GM23338 (cell line): ENCODE measurements at regions not wholly inside any gene's neighbourhood (a gene's known extent, or its start where the extent isn't known, plus 50 kb on each side); places are given as distances from the start of the nearest gene placed in this dataset.

Experiments
- ATAC-seq: fragments of 200-7000 bp; cut with Tn5 transposase; 3 replicates; pipeline ENCODE4 v1.9.1; 2020
- DNase-seq: peaks from one replicate; pipeline ENCODE4 v3.0.0-alpha.2; 2015; ENCODE audit warnings: low spot score
- H2AFZ ChIP-seq: fragments of 200-600 bp; sonication (generic); 2 replicates; pipeline ENCODE4 v1.8.0; 2016; ENCODE audit warnings: antibody characterized with exemption, mild to moderate bottlenecking, moderate library complexity
- H3F3A ChIP-seq: fragments of 200-600 bp; sonication (generic); replicated peaks from 2 replicates; pipeline ENCODE4 v1.8.0; 2017; ENCODE audit warnings: antibody characterized with exemption, mixed run types, low read depth
- H3K27ac ChIP-seq: fragments of 200-600 bp; sonication (generic); 2 replicates; pipeline ENCODE4 v1.6.1; 2016; ENCODE audit warnings: low read depth
- H3K27me3 ChIP-seq: fragments of 200-600 bp; sonication (generic); 2 replicates; pipeline ENCODE4 v1.8.0; 2016; ENCODE audit warnings: mild to moderate bottlenecking, mixed run types, moderate library complexity; ENCODE audit not compliant: insufficient read depth
- H3K36me3 ChIP-seq: fragments of 200-600 bp; sonication (generic); 2 replicates; pipeline ENCODE4 v1.8.0; 2016; ENCODE audit warnings: mild to moderate bottlenecking; ENCODE audit not compliant: insufficient read depth
- H3K4me1 ChIP-seq: fragments of 200-600 bp; sonication (generic); 2 replicates; pipeline ENCODE4 v1.8.0; 2016; ENCODE audit warnings: mild to moderate bottlenecking, moderate library complexity; ENCODE audit not compliant: insufficient read depth
- H3K4me2 ChIP-seq: fragments of 200-600 bp; sonication (generic); 2 replicates; pipeline ENCODE4 v1.7.1; 2017; ENCODE audit warnings: mixed run types
- H3K4me3 ChIP-seq: fragments of 200-600 bp; sonication (generic); 2 replicates; pipeline ENCODE4 v1.6.1; 2016; ENCODE audit warnings: mixed run types
- H3K79me2 ChIP-seq: fragments of 200-600 bp; sonication (generic); replicated peaks from 2 replicates; pipeline ENCODE4 v1.8.0; 2017; ENCODE audit warnings: mild to moderate bottlenecking; ENCODE audit not compliant: insufficient read depth
- H3K9me2 ChIP-seq: fragments of 200-600 bp; sonication (generic); 2 replicates; pipeline ENCODE4 v1.8.0; 2017; ENCODE audit not compliant: insufficient read depth
- H4K20me1 ChIP-seq: fragments of 200-600 bp; sonication (generic); replicated peaks from 2 replicates; pipeline ENCODE4 v1.8.0; 2017; ENCODE audit warnings: mild to moderate bottlenecking; ENCODE audit not compliant: insufficient read depth
- H3K27ac Mint-ChIP-seq: 2 replicates; pipeline ENCODE4 v1.8.0; 2020; ENCODE audit warnings: inconsistent platforms, mild to moderate bottlenecking, moderate library complexity, mixed read lengths
- H3K27me3 Mint-ChIP-seq: 3 replicates; pipeline ENCODE4 v1.8.0; 2022; ENCODE audit warnings: low read depth, mild to moderate bottlenecking, moderate library complexity, mixed read lengths, inconsistent platforms; ENCODE audit not compliant: insufficient read depth, poor library complexity
- H3K36me3 Mint-ChIP-seq: 3 replicates; pipeline ENCODE4 v1.8.0; 2021; ENCODE audit warnings: low read depth, mild to moderate bottlenecking, inconsistent platforms, moderate library complexity, mixed read lengths
- H3K4me1 Mint-ChIP-seq: 3 replicates; pipeline ENCODE4 v1.8.0; 2020; ENCODE audit warnings: mild to moderate bottlenecking, inconsistent platforms, mixed read lengths
- H3K4me3 Mint-ChIP-seq: 3 replicates; pipeline ENCODE4 v1.8.0; 2021; ENCODE audit warnings: moderate library complexity, mild to moderate bottlenecking, inconsistent platforms, mixed read lengths
- H3K9me3 Mint-ChIP-seq: 3 replicates; pipeline ENCODE4 v1.8.0; 2020; ENCODE audit warnings: moderate library complexity, mild to moderate bottlenecking, inconsistent platforms, mixed read lengths
- CREB1 ChIP-seq: fragments of 250-450 bp; sonication (Bioruptor Pico); IDR thresholded peaks from 2 replicates; pipeline ENCODE4 v1.5.0; 2020; ENCODE audit warnings: low read depth, mild to moderate bottlenecking, moderate library complexity
- CTCF ChIP-seq, 2 experiments: fragments of 200-600 bp in 1 of 2; sonication (generic) in 1 of 2; conservative IDR thresholded peaks; 2 replicates each; pipeline versions ENCODE4 v1.5.1 to v1.6.1; 2016 to 2017; ENCODE audit warnings: antibody characterized with exemption in 2 of 2, low read depth in 2 of 2, mild to moderate bottlenecking in 2 of 2, moderate library complexity in 1 of 2
- ETS1 ChIP-seq: IDR thresholded peaks from 2 replicates; pipeline ENCODE4 v1.6.1; 2016; ENCODE audit warnings: antibody characterized with exemption
- EZH2 ChIP-seq: fragments of 200-600 bp; sonication (generic); IDR thresholded peaks from one replicate; pipeline ENCODE4 v1.8.0; 2017; ENCODE audit warnings: antibody characterized with exemption, mild to moderate bottlenecking, low read depth; ENCODE audit not compliant: unreplicated experiment
- EZH2phosphoT487 ChIP-seq: fragments of 200-600 bp; sonication (generic); IDR thresholded peaks from one replicate; pipeline ENCODE4 v1.8.1; 2018; ENCODE audit warnings: antibody characterized with exemption; ENCODE audit not compliant: unreplicated experiment
- JUNB ChIP-seq: IDR thresholded peaks from one replicate; pipeline ENCODE4 v1.6.1; 2016; ENCODE audit warnings: antibody characterized with exemption; ENCODE audit not compliant: unreplicated experiment
- NANOG ChIP-seq: IDR thresholded peaks from 2 replicates; pipeline ENCODE4 v1.6.1; 2016; ENCODE audit warnings: antibody characterized with exemption, borderline replicate concordance
- POLR2AphosphoS5 ChIP-seq: IDR thresholded peaks from 2 replicates; pipeline ENCODE4 v1.6.1; 2016; ENCODE audit warnings: antibody characterized with exemption, low read depth
- REST ChIP-seq: IDR thresholded peaks from one replicate; pipeline ENCODE4 v1.6.1; 2018; ENCODE audit warnings: antibody characterized with exemption; ENCODE audit not compliant: unreplicated experiment
- STAT1 ChIP-seq: IDR thresholded peaks from one replicate; pipeline ENCODE4 v1.6.1; 2016; ENCODE audit warnings: antibody characterized with exemption; ENCODE audit not compliant: unreplicated experiment
- ZNF114 ChIP-seq: fragments of 250-450 bp; sonication (Bioruptor Pico); IDR thresholded peaks from 2 replicates; pipeline ENCODE4 v1.5.0; 2020; ENCODE audit warnings: mild to moderate bottlenecking, moderate library complexity
- ZNF331 ChIP-seq: fragments of 250-450 bp; sonication (Bioruptor Pico); IDR thresholded peaks from 2 replicates; pipeline ENCODE4 v1.5.0; 2020; ENCODE audit warnings: low read depth, mild to moderate bottlenecking, moderate library complexity
- TF ChIP-seq, protein P1 (sequence below): fragments of 250-450 bp; sonication (Bioruptor Pico); IDR thresholded peaks from 2 replicates; pipeline ENCODE4 v1.5.0; 2020; ENCODE audit warnings: mild to moderate bottlenecking, moderate library complexity

DNA sequence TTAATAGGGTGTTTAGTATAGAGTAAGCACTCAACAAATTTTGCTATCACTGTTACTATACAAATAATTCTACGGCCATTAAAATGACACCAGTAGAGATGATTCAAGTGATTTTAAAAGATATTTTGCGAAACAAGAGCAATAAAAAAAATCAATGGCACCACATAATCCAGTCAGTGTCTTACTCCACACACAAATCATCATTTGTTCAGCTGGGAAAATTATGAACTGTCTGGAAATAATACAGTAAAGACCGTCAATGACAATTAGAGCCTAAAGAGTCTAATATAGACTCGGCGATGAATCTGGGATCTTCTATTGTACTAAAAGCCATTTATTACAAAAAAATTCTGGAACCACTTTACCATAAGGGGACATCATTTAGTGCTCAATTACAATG is 270.5 kb downstream of the ARRDC4 start:
- Mint-ChIP-seq H3K36me3 (no peaks in the 10 kb centered on the region), H3K27me3 (peaks cover 2% of the 10 kb centered on the region)
- ATAC-seq: no peak

More for the DNA sequence above, 270.5 kb downstream of the ARRDC4 start:
- Histone ChIP-seq H3K27ac (no peak overlapping the region), H2AFZ (no peak overlapping the region), H3K79me2 (no peaks in the 10 kb centered on the region), H3K4me2 (no peak overlapping the region), H3K27me3 (no peaks in the 10 kb centered on the region), H3K9me2 (peaks cover 11% of the 10 kb centered on the region), H3F3A (no peaks in the 10 kb centered on the region), H3K36me3 (no peaks in the 10 kb centered on the region), H3K4me1 (no peaks in the 10 kb centered on the region), H3K4me3 (no peak overlapping the region), H4K20me1 (no peaks in the 10 kb centered on the region)
- no peak for DNase-seq
- Mint-ChIP-seq H3K4me1 (no peaks in the 10 kb centered on the region), H3K9me3 (no peaks in the 10 kb centered on the region), H3K27ac (no peak overlapping the region), H3K4me3 (no peak overlapping the region)
- TF ChIP-seq REST (no peak), NANOG (no peak), STAT1 (no peak), JUNB (no peak), EZH2phosphoT487 (no peak), CREB1 (CRISPR knock-in tag) (no peak), CTCF (conservative IDR thresholded peaks at IDR 0.05; ENCODE audit: low read depth in 2 of 2) (no peak), ZNF114 (CRISPR knock-in tag) (no peak), ETS1 (no peak), EZH2 (no peak), ZNF331 (no peak), POLR2AphosphoS5 (no peak)
- TF ChIP-seq, protein P1, sequence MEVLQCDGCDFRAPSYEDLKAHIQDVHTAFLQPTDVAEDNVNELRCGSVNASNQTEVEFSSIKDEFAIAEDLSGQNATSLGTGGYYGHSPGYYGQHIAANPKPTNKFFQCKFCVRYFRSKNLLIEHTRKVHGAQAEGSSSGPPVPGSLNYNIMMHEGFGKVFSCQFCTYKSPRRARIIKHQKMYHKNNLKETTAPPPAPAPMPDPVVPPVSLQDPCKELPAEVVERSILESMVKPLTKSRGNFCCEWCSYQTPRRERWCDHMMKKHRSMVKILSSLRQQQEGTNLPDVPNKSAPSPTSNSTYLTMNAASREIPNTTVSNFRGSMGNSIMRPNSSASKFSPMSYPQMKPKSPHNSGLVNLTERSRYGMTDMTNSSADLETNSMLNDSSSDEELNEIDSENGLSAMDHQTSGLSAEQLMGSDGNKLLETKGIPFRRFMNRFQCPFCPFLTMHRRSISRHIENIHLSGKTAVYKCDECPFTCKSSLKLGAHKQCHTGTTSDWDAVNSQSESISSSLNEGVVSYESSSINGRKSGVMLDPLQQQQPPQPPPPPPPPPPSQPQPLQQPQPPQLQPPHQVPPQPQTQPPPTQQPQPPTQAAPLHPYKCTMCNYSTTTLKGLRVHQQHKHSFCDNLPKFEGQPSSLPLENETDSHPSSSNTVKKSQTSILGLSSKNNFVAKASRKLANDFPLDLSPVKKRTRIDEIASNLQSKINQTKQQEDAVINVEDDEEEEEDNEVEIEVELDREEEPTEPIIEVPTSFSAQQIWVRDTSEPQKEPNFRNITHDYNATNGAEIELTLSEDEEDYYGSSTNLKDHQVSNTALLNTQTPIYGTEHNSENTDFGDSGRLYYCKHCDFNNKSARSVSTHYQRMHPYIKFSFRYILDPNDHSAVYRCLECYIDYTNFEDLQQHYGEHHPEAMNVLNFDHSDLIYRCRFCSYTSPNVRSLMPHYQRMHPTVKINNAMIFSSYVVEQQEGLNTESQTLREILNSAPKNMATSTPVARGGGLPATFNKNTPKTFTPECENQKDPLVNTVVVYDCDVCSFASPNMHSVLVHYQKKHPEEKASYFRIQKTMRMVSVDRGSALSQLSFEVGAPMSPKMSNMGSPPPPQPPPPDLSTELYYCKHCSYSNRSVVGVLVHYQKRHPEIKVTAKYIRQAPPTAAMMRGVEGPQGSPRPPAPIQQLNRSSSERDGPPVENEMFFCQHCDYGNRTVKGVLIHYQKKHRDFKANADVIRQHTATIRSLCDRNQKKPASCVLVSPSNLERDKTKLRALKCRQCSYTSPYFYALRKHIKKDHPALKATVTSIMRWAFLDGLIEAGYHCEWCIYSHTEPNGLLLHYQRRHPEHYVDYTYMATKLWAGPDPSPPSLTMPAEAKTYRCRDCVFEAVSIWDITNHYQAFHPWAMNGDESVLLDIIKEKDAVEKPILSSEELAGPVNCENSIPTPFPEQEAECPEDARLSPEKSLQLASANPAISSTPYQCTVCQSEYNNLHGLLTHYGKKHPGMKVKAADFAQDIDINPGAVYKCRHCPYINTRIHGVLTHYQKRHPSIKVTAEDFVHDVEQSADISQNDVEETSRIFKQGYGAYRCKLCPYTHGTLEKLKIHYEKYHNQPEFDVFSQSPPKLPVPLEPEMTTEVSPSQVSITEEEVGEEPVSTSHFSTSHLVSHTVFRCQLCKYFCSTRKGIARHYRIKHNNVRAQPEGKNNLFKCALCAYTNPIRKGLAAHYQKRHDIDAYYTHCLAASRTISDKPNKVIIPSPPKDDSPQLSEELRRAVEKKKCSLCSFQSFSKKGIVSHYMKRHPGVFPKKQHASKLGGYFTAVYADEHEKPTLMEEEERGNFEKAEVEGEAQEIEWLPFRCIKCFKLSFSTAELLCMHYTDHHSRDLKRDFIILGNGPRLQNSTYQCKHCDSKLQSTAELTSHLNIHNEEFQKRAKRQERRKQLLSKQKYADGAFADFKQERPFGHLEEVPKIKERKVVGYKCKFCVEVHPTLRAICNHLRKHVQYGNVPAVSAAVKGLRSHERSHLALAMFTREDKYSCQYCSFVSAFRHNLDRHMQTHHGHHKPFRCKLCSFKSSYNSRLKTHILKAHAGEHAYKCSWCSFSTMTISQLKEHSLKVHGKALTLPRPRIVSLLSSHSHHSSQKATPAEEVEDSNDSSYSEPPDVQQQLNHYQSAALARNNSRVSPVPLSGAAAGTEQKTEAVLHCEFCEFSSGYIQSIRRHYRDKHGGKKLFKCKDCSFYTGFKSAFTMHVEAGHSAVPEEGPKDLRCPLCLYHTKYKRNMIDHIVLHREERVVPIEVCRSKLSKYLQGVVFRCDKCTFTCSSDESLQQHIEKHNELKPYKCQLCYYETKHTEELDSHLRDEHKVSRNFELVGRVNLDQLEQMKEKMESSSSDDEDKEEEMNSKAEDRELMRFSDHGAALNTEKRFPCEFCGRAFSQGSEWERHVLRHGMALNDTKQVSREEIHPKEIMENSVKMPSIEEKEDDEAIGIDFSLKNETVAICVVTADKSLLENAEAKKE (CRISPR knock-in tag): no peak
